ENCODE measurements at regions not wholly inside any gene's neighbourhood (a gene's known extent, or its start where the extent isn't known, plus 50 kb on each side); places are given as distances from the start of the nearest gene placed in this dataset.

DNA sequence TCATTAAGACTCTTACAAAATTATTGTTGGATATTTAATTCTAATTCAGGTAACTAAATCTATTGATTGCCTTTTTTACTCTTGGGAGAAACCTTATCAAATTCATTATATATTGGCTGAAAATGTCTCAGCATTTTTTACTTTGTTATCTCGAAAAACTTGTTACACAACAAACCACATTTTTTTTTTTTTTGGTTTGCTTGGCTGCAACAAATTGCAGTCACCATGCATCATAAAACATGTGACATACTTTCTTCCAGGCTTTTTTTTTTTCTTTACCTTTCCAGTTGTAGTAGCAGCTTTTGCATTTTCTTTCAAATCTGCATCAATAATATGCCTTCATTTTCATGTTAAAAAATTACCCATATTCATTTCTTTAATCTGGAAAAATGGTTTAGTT lies 186.7 kb downstream of the TDRD15 start:
- TF ChIP-seq POLR2AphosphoS5 (IDR thresholded peaks at IDR 0.05; ENCODE audit: low read depth, low read length), result no peak
- no peak for TF ChIP-seq POLR2A (IDR thresholded peaks at IDR 0.05; ENCODE audit: low read depth, low read length)
- no peak for TF ChIP-seq SPI1 (IDR thresholded peaks at IDR 0.05; ENCODE audit: low read depth, low read length)
